EL (cell line): ENCODE measurements at regions not wholly inside any gene's neighbourhood (a gene's known extent, or its start where the extent isn't known, plus 50 kb on each side); places are given as distances from the start of the nearest gene placed in this dataset.

ENCODE experiments used
- DNase-seq: peaks from one replicate; pipeline ENCODE4 v3.0.0-alpha.2; 2016

DNA sequence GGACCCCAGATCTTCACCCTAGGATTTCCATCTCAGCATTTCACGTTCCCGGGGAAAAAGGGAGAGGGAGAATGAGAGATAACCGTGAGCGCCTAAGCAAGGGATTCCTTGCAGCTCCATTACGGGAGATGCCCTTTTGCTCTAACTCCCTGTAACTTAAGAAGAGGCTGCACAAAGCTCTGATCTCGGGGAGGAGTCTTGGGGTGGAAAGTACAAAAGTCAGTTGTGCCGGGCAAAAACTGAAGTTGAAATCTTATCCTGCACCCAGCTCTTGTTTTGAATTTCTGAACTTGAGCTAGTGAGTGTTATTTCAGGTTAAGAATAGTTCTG lies 256.4 kb upstream of the SOX21 start:
- no peak for DNase-seq

- peak; percentile 14 for DNase-seq
Observed at GRCh38 chr13:94968040-94968756, 255.9 kb upstream of the SOX21 start.

DNA sequence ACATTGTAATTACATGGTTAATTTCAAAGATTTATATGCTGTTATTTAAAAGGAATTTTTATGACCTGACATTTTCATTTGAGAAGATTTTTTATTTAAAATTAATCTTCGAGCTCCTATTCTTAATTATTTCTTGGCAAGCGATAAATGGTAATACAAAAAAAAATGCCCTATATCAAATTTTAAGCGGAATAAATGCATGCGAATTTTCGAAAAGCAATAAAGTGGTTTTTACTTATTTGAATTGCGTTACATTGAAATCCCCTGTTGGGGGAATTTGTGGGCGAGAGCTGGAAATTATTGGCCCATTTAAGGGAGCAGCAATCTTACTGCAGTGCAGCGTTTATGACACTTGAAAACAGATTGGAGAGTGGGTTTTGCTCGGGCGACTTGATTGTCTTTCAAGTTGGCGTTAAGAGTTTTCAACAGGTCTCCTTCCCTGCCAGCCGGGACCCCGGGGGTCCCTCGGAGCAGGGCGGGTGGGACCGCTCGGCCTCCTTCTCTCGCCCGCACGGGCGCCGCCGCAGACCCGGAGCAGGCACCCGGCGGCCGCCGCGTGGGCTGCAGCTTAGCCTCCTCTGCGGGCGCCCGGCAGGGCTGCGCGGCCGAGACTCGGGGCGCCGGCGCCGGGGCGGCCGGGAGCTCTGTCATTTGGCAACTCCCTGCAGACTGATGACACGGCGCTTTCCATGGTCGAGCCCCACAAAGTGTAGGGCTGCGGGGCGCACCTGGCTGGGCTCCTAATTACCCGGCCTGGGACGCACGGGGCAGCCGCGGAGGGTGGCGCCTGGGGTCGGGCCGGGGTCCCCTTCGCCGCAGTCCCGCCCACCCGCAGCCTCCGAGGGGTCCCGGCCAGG lies 255.1 kb upstream of the SOX21 start:
- peak; percentile 15 for DNase-seq

DNA sequence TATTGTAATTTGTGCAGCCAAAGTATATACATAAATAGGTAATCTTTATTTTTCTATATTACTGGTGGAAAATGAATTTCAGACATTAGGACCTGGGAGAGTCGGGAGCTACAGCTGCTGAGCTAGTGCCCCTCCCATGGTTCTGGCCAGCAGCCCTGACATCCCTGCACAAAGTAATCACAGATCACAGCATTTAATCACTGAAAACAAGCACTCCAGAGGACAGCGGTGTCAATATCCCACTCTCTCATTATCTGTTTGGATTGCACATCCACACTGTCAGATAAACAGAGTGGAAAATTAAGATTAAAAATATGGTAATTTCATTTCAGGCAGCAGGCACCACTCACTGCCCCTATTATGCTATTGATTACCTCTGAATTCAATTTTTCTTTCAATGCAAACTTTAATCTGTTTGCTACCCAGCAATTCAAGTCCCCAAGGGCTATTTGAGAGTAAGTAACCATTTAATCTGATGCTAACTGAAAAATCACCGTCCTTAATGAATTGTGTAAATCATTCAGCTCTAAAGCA lies 254.1 kb upstream of the SOX21 start:
- DNase-seq = no peak

DNA sequence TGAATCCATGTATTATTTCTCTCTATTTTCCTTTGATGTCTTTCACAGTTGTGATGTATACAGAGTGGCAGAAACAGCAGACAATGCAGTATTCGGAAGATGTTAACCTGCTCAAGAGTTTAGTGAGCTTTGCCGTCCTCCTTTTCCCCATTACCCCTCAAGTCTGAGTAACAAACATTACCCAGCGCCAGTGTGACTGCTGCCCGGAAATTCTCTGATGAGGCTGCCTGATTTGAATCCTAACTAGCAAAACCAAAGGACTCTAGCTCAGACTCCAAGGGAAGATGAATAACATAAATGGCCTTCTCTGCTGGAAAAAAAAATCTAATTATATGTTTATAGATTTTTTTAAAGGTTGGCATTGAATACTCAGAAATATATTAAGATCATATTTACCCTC lies 247.3 kb upstream of the SOX21 start:
- DNase-seq = no peak

DNA sequence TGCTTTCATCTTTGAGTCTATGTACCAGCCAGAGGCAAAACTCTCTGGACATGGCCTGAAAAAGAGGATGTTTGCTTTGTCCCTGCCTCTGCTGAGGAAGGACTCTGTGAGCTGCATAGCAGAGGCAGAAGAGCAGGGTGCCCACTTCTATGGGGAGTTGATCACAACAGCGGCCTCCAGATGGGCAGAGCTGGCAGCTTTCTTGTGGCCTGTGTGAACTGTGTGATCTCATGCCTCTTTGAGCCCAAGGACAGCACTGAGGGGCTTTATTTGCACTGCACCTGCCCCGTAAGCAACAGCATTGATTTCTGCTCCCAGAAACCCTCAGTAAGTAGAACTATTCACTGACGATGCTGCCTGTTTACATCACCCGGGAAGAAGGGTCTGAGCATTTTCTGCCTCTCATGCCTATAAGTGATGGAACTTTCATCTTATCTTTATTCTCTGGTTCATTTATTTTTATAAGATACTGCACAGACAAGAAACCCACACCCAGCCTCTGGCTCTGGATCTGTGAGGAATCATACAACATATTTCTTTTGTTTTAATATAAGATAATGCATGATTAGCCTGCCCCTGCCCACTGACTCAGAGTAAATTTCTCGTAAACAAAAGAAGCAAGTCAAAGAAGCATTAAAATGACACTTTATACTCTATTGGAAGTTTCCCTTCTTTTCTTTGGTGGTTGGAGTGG lies 244.2 kb upstream of the SOX21 start:
- DNase-seq = no peak

- no peak for DNase-seq
Observed at GRCh38 chr13:94952787-94953186, 240.4 kb upstream of the SOX21 start.

- no peak for DNase-seq
Observed at GRCh38 chr13:94950303-94950702, 238.0 kb upstream of the SOX21 start.

GRCh38 chr13:94947965-94948371 lies 235.6 kb upstream of the SOX21 start:
- no peak for DNase-seq

- no peak for DNase-seq
Observed at GRCh38 chr13:94947392-94947791, 235.0 kb upstream of the SOX21 start.

GRCh38 chr13:94946039-94946438 lies 233.7 kb upstream of the SOX21 start:
- DNase-seq = no peak

- no peak for DNase-seq
Observed at GRCh38 chr13:94938124-94938523, 225.8 kb upstream of the SOX21 start.

DNA sequence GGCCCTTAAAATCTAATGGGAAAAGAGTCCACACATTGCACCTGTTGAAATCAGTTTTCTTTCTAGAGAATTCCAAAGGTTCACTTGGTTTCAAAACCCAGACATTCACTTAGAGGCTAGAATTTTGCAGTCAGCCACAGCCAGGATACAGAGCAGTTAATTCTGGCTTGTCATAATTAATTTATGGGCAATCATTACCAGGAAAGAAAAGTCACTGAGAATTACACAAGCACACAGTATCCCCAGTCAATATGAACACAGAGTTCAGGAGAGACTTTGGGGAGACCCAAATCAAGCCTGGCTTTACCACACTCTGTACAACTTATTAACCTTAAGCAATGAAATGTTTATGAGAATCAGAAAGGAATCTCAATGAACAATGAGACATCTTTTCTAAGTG lies 224.3 kb upstream of the SOX21 start:
- no peak for DNase-seq

- DNase-seq = no peak
Observed at GRCh38 chr13:94933936-94934335, 221.6 kb upstream of the SOX21 start.

DNA sequence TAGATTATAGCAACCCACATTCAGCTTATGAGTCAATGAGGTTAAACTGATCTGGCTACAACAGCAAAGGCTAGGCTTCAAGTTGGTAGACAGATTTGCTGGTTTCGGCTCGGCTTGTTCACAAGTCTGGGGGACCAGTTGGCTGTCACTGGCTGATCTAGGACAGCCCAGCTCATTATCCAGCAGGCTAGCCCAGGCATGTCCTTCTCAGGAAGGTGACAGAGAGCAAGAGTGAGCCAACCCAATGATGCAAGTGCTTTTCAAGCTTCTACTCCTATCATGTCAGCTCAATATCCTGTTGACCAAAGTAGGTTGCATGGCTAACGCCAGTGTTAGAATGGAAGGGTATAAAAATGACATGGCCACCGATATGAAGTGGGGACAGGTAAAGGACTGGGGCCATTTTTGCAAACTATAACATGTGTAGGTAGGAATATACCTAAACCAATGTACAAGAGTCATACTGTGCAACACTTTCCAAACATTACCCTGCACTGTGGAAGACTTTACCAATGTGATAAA lies 220.9 kb upstream of the SOX21 start:
- DNase-seq = no peak

- DNase-seq = no peak
Observed at GRCh38 chr13:94928127-94928775, 215.9 kb upstream of the SOX21 start.

DNA sequence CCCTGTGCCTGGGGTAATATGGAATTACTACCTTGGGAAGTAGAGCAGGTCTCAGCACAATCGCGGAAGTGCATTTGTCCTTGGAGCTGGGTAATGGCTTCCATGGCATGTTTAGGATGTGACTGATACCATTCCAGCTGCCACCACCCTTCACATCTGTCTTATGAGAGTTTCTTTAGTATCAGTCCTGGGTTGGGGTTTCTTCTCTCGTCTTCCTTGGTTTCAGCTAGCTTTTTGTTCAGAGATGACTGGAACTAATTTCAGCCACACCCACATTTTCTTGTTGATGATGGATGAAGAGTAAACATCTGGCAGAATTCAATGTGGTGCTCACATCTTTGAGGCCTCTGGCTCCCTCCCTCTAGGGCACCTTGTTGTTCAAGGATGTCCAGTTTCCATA lies 212.9 kb upstream of the SOX21 start:
- DNase-seq = no peak

DNA sequence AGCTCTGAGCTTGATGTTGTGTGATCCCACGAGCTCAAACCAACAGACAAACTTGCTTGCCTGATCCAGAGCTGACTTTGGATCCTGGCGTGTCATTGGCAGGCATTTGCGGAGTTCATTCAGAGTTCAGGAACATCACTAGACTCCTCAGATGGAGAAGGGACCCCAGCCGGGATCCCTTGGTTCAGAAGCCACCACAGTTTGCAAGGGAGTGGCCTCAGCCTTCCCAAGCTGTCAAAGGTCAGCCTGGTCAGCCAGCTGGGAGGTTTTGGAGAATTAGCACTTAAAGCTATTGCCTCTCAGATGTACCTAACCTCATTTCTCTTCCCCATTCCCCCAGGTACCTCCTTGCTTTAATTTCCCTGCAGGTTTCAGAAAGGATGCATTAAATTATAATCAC lies 208.8 kb upstream of the SOX21 start:
- DNase-seq = no peak

- DNase-seq = no peak
Observed at GRCh38 chr13:94920578-94920977, 208.2 kb upstream of the SOX21 start.

DNA sequence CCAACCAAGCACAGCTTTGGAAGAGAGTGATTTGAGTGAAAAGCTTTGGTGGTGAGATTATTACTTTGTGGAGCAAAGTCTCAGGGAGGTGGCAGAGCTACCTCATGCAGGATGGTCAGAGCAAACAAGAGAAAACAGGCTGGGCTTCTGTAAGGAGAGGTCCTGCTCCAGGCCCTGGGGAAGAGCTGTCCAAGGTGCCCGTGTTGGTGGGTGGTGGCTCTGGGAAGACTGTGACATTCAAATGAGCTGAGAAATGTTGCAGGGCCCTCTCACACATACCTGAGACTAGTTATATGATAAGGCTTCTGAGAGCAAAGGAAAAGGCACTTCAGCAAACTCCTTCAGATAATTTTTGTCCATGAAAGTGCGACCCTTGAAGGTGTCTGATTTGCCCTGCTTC lies 205.5 kb upstream of the SOX21 start:
- no peak for DNase-seq

- DNase-seq = peak; percentile 1
Observed at GRCh38 chr13:94914895-94915294, 202.6 kb upstream of the SOX21 start.

DNA sequence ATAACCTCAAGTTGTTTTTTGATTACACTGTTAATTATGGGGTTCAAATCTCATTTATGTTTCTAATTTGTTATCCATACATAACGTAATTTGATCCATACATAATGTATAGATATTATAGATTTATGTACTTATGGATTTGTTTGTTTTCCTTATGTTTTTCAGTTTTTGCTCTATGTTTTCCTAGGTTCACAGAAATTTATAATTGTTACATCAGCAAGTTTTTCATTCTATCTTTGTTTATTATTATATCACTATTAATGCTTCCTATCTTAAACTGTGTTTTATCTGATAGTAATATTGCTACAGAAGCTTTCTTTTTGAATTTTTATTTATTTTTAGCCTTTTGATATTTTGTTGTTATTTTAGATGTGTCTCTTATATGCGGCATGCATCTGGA lies 194.3 kb upstream of the SOX21 start:
- no peak for DNase-seq
